MM.1S (cell line): ENCODE measurements at regions not wholly inside any gene's neighbourhood (a gene's known extent, or its start where the extent isn't known, plus 50 kb on each side); places are given as distances from the start of the nearest gene placed in this dataset.

ENCODE experiments used
- EZH2 ChIP-seq: fragments of 300-600 bp; sonication (generic); optimal IDR thresholded peaks from 2 replicates; pipeline ENCODE3; 2017; ENCODE audit warnings: low read depth, mild to moderate bottlenecking, antibody characterized with exemption, low read length, mixed read lengths
- EZH2phosphoT487 ChIP-seq: fragments of 300-600 bp; sonication (generic); IDR thresholded peaks from 2 replicates; pipeline ENCODE4 v1.6.1; 2018; ENCODE audit warnings: antibody characterized with exemption, low read length
- TF ChIP-seq, protein P1 (sequence below): fragments of 300-600 bp; sonication (generic); IDR thresholded peaks from 2 replicates; pipeline ENCODE4 v1.5.1; 2016; ENCODE audit warnings: antibody characterized with exemption, low read length, mixed read lengths

GRCh38 chr5:145450286-145450885, 384.8 kb downstream of the PRELID2 start:
- TF ChIP-seq, protein P1, sequence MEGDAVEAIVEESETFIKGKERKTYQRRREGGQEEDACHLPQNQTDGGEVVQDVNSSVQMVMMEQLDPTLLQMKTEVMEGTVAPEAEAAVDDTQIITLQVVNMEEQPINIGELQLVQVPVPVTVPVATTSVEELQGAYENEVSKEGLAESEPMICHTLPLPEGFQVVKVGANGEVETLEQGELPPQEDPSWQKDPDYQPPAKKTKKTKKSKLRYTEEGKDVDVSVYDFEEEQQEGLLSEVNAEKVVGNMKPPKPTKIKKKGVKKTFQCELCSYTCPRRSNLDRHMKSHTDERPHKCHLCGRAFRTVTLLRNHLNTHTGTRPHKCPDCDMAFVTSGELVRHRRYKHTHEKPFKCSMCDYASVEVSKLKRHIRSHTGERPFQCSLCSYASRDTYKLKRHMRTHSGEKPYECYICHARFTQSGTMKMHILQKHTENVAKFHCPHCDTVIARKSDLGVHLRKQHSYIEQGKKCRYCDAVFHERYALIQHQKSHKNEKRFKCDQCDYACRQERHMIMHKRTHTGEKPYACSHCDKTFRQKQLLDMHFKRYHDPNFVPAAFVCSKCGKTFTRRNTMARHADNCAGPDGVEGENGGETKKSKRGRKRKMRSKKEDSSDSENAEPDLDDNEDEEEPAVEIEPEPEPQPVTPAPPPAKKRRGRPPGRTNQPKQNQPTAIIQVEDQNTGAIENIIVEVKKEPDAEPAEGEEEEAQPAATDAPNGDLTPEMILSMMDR: no peak
- TF ChIP-seq EZH2 (no peak), EZH2phosphoT487 (no peak)
